ENCODE measurements at regions not wholly inside any gene's neighbourhood (a gene's known extent, or its start where the extent isn't known, plus 50 kb on each side); places are given as distances from the start of the nearest gene placed in this dataset.

GRCh38 chr7:156174428-156174827 lies 362.2 kb upstream of the SHH start:
- no peak for DNase-seq
- Histone ChIP-seq H3K27ac (ENCODE audit: low read length) (no peak overlapping the region), H3K27me3 (ENCODE audit: control insufficient read depth, insufficient read depth, low read length) (no peaks in the 10 kb centered on the region), H3K9me3 (ENCODE audit: control insufficient read depth, low read depth, low read length) (no peaks in the 10 kb centered on the region), H3K4me3 (ENCODE audit: low read length) (no peak overlapping the region), H3K36me3 (ENCODE audit: control insufficient read depth, insufficient read depth, low read length) (no peaks in the 10 kb centered on the region), H3K4me1 (ENCODE audit: control insufficient read depth, insufficient read depth, low read length) (no peaks in the 10 kb centered on the region)
- WGBS (ENCODE audit: insufficient coverage, low lambda C conversion rate) = no CpG with 5 or more reads among the region's 17 CpGs

GRCh38 chr7:156173748-156174353 lies 361.6 kb upstream of the SHH start:
- Histone ChIP-seq H3K36me3 (ENCODE audit: control insufficient read depth, insufficient read depth, low read length) (no peaks in the 10 kb centered on the region), H3K9me3 (ENCODE audit: control insufficient read depth, low read depth, low read length) (no peaks in the 10 kb centered on the region), H3K27ac (ENCODE audit: low read length) (no peak overlapping the region), H3K27me3 (ENCODE audit: control insufficient read depth, insufficient read depth, low read length) (no peaks in the 10 kb centered on the region), H3K4me1 (ENCODE audit: control insufficient read depth, insufficient read depth, low read length) (no peaks in the 10 kb centered on the region), H3K4me3 (ENCODE audit: low read length) (no peak overlapping the region)
- no peak for DNase-seq
- no CpG with 5 or more reads among the region's 18 CpGs for WGBS (ENCODE audit: insufficient coverage, low lambda C conversion rate)

- Histone ChIP-seq H3K36me3 (ENCODE audit: control insufficient read depth, insufficient read depth, low read length) (no peaks in the 10 kb centered on the region), H3K4me1 (ENCODE audit: control insufficient read depth, insufficient read depth, low read length) (no peaks in the 10 kb centered on the region), H3K27ac (ENCODE audit: low read length) (no peak overlapping the region), H3K27me3 (ENCODE audit: control insufficient read depth, insufficient read depth, low read length) (no peaks in the 10 kb centered on the region), H3K4me3 (ENCODE audit: low read length) (no peak overlapping the region), H3K9me3 (ENCODE audit: control insufficient read depth, low read depth, low read length) (no peaks in the 10 kb centered on the region)
- WGBS (ENCODE audit: insufficient coverage, low lambda C conversion rate) = 90% methylated on average over 2 of the region's 13 CpGs
- no peak for DNase-seq
Measured at GRCh38 chr7:156173346-156173745, 361.1 kb upstream of the SHH start.

- no CpG with 5 or more reads among the region's 6 CpGs for WGBS (ENCODE audit: insufficient coverage, low lambda C conversion rate)
- Histone ChIP-seq H3K9me3 (ENCODE audit: control insufficient read depth, low read depth, low read length) (no peaks in the 10 kb centered on the region), H3K4me1 (ENCODE audit: control insufficient read depth, insufficient read depth, low read length) (no peaks in the 10 kb centered on the region), H3K4me3 (ENCODE audit: low read length) (no peak overlapping the region), H3K27ac (ENCODE audit: low read length) (no peak overlapping the region), H3K27me3 (ENCODE audit: control insufficient read depth, insufficient read depth, low read length) (no peaks in the 10 kb centered on the region), H3K36me3 (ENCODE audit: control insufficient read depth, insufficient read depth, low read length) (no peaks in the 10 kb centered on the region)
- no peak for DNase-seq
Measured at GRCh38 chr7:156172638-156173037, 360.4 kb upstream of the SHH start.

GRCh38 chr7:156169474-156170370 lies 357.5 kb upstream of the SHH start:
- WGBS (ENCODE audit: insufficient coverage, low lambda C conversion rate) = no CpG with 5 or more reads among the region's 32 CpGs
- H3K4me1 ChIP-seq (ENCODE audit: control insufficient read depth, insufficient read depth, low read length) = no peaks in the 10 kb centered on the region
- H3K4me3 ChIP-seq (ENCODE audit: low read length) = no peak overlapping the region
- no peaks in the 10 kb centered on the region for H3K27me3 ChIP-seq (ENCODE audit: control insufficient read depth, insufficient read depth, low read length)
- DNase-seq = no peak
- H3K27ac ChIP-seq (ENCODE audit: low read length) = no peak overlapping the region
- no peaks in the 10 kb centered on the region for H3K36me3 ChIP-seq (ENCODE audit: control insufficient read depth, insufficient read depth, low read length)
- no peaks in the 10 kb centered on the region for H3K9me3 ChIP-seq (ENCODE audit: control insufficient read depth, low read depth, low read length)

- H3K4me1 ChIP-seq (ENCODE audit: control insufficient read depth, insufficient read depth, low read length) = no peaks in the 10 kb centered on the region
- H3K4me3 ChIP-seq (ENCODE audit: low read length) = no peak overlapping the region
- H3K27me3 ChIP-seq (ENCODE audit: control insufficient read depth, insufficient read depth, low read length) = peaks cover 6% of the 10 kb centered on the region
- DNase-seq = no peak
- H3K9me3 ChIP-seq (ENCODE audit: control insufficient read depth, low read depth, low read length) = no peaks in the 10 kb centered on the region
- WGBS (ENCODE audit: insufficient coverage, low lambda C conversion rate) = no CpG with 5 or more reads among the region's 18 CpGs
- H3K27ac ChIP-seq (ENCODE audit: low read length) = no peak overlapping the region
- no peaks in the 10 kb centered on the region for H3K36me3 ChIP-seq (ENCODE audit: control insufficient read depth, insufficient read depth, low read length)
Measured at GRCh38 chr7:156168434-156168833, 356.2 kb upstream of the SHH start.

GRCh38 chr7:156167987-156168386 lies 355.7 kb upstream of the SHH start:
- Histone ChIP-seq H3K27ac (ENCODE audit: low read length) (no peak overlapping the region), H3K4me3 (ENCODE audit: low read length) (no peak overlapping the region), H3K27me3 (ENCODE audit: control insufficient read depth, insufficient read depth, low read length) (peaks cover 9% of the 10 kb centered on the region), H3K36me3 (ENCODE audit: control insufficient read depth, insufficient read depth, low read length) (no peaks in the 10 kb centered on the region), H3K9me3 (ENCODE audit: control insufficient read depth, low read depth, low read length) (no peaks in the 10 kb centered on the region), H3K4me1 (ENCODE audit: control insufficient read depth, insufficient read depth, low read length) (no peaks in the 10 kb centered on the region)
- DNase-seq = no peak
- WGBS (ENCODE audit: insufficient coverage, low lambda C conversion rate) = no CpG with 5 or more reads among the region's 5 CpGs

GRCh38 chr7:156167417-156167807 lies 355.1 kb upstream of the SHH start:
- Histone ChIP-seq H3K4me1 (ENCODE audit: control insufficient read depth, insufficient read depth, low read length) (no peaks in the 10 kb centered on the region), H3K36me3 (ENCODE audit: control insufficient read depth, insufficient read depth, low read length) (no peaks in the 10 kb centered on the region), H3K4me3 (ENCODE audit: low read length) (no peak overlapping the region), H3K27me3 (ENCODE audit: control insufficient read depth, insufficient read depth, low read length) (peaks cover 11% of the 10 kb centered on the region), H3K9me3 (ENCODE audit: control insufficient read depth, low read depth, low read length) (no peaks in the 10 kb centered on the region), H3K27ac (ENCODE audit: low read length) (no peak overlapping the region)
- WGBS (ENCODE audit: insufficient coverage, low lambda C conversion rate) = no CpG with 5 or more reads among the region's 10 CpGs
- no peak for DNase-seq

- Histone ChIP-seq H3K4me3 (ENCODE audit: low read length) (no peak overlapping the region), H3K27ac (ENCODE audit: low read length) (no peak overlapping the region), H3K36me3 (ENCODE audit: control insufficient read depth, insufficient read depth, low read length) (no peaks in the 10 kb centered on the region), H3K9me3 (ENCODE audit: control insufficient read depth, low read depth, low read length) (no peaks in the 10 kb centered on the region), H3K27me3 (ENCODE audit: control insufficient read depth, insufficient read depth, low read length) (peaks cover 11% of the 10 kb centered on the region), H3K4me1 (ENCODE audit: control insufficient read depth, insufficient read depth, low read length) (no peaks in the 10 kb centered on the region)
- no peak for DNase-seq
- WGBS (ENCODE audit: insufficient coverage, low lambda C conversion rate) = 88% methylated on average over 3 of the region's 12 CpGs
Measured at GRCh38 chr7:156166692-156167416, 354.6 kb upstream of the SHH start.

GRCh38 chr7:156163747-156164146 lies 351.5 kb upstream of the SHH start:
- no peak overlapping the region for H3K4me3 ChIP-seq (ENCODE audit: low read length)
- no peak overlapping the region for H3K27ac ChIP-seq (ENCODE audit: low read length)
- H3K9me3 ChIP-seq (ENCODE audit: control insufficient read depth, low read depth, low read length) = no peaks in the 10 kb centered on the region
- no peaks in the 10 kb centered on the region for H3K36me3 ChIP-seq (ENCODE audit: control insufficient read depth, insufficient read depth, low read length)
- H3K4me1 ChIP-seq (ENCODE audit: control insufficient read depth, insufficient read depth, low read length) = no peaks in the 10 kb centered on the region
- no peak for DNase-seq
- H3K27me3 ChIP-seq (ENCODE audit: control insufficient read depth, insufficient read depth, low read length) = peaks cover 11% of the 10 kb centered on the region
- no CpG with 5 or more reads among the region's 3 CpGs for WGBS (ENCODE audit: insufficient coverage, low lambda C conversion rate)
